ENCODE measurements at regions not wholly inside any gene's neighbourhood (a gene's known extent, or its start where the extent isn't known, plus 50 kb on each side); places are given as distances from the start of the nearest gene placed in this dataset.

DNA sequence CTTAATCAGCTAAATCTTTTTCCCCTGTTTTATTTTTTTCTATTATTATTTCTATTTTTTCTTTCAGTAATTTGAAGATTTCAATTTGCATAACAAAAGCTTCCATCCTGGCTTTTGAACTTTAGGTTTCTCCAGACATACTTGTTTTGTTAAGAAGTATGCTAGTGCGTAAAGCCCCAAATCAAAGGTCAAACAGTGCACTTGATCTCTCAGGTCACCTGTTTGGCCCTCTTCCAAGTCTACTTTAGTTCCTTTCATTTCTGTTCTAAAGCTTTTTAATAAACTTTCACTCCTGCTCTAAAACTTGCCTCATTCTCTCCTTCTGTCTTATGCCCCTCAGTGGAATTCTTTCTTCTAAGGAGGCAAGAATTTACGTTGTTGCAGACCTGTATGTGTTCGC lies 54.6 kb upstream of the ATXN7L3B start:
- Histone ChIP-seq H3K27ac (ENCODE audit: low read depth, low read length, poor library complexity, severe bottlenecking) (no peak overlapping the region), H3K9me2 (ENCODE audit: low read depth, low read length) (no peaks in the 10 kb centered on the region), H3K79me2 (ENCODE audit: insufficient read depth, low read length) (no peaks in the 10 kb centered on the region), H2AFZ (ENCODE audit: low read length) (no peak overlapping the region), H3K4me2 (ENCODE audit: low read length) (no peak overlapping the region), H3K4me1 (ENCODE audit: insufficient read depth, low read length, severe bottlenecking) (no peaks in the 10 kb centered on the region), H3K27me3 (ENCODE audit: insufficient read depth, low read length) (no peaks in the 10 kb centered on the region), H3F3A (ENCODE audit: insufficient read depth, low read length) (no peaks in the 10 kb centered on the region), H3K4me3 (ENCODE audit: low read depth, low read length, poor library complexity, severe bottlenecking) (no peak overlapping the region), H3K9ac (ENCODE audit: low read length) (no peak overlapping the region), H3K36me3 (ENCODE audit: insufficient read depth, low read length) (no peaks in the 10 kb centered on the region), H3K9me3 (ENCODE audit: low read length) (no peaks in the 10 kb centered on the region), H4K20me1 (ENCODE audit: insufficient read depth, low read length) (no peaks in the 10 kb centered on the region)
- no peak for TF ChIP-seq EZH2 (IDR thresholded peaks at IDR 0.05; ENCODE audit: borderline replicate concordance, low read length)
- TF ChIP-seq, protein P1, sequence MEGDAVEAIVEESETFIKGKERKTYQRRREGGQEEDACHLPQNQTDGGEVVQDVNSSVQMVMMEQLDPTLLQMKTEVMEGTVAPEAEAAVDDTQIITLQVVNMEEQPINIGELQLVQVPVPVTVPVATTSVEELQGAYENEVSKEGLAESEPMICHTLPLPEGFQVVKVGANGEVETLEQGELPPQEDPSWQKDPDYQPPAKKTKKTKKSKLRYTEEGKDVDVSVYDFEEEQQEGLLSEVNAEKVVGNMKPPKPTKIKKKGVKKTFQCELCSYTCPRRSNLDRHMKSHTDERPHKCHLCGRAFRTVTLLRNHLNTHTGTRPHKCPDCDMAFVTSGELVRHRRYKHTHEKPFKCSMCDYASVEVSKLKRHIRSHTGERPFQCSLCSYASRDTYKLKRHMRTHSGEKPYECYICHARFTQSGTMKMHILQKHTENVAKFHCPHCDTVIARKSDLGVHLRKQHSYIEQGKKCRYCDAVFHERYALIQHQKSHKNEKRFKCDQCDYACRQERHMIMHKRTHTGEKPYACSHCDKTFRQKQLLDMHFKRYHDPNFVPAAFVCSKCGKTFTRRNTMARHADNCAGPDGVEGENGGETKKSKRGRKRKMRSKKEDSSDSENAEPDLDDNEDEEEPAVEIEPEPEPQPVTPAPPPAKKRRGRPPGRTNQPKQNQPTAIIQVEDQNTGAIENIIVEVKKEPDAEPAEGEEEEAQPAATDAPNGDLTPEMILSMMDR (IDR thresholded peaks at IDR 0.05; ENCODE audit: low read length) = no peak

Data from OCI-LY1 (cell line).